Smooth muscle cell (in vitro differentiated cells): ENCODE measurements at regions not wholly inside any gene's neighbourhood (a gene's known extent, or its start where the extent isn't known, plus 50 kb on each side); places are given as distances from the start of the nearest gene placed in this dataset.

ENCODE experiments used
- DNase-seq: peaks from one replicate; lab custom pipeline; 2025; ENCODE audit not compliant: unreplicated experiment; lab: John Stamatoyannopoulos, UW
- H2AFZ ChIP-seq: fragments of 200-600 bp; sonication (generic); 2 replicates; pipeline ENCODE4 v1.6.0; 2016; ENCODE audit warnings: antibody characterized with exemption, low read depth, mild to moderate bottlenecking
- H3F3A ChIP-seq: fragments of 200-600 bp; sonication (generic); 2 replicates; pipeline ENCODE4 v1.6.0; 2017; ENCODE audit warnings: antibody characterized with exemption, low read depth
- H3K27ac ChIP-seq: fragments of 200-600 bp; sonication (generic); 2 replicates; pipeline ENCODE4 v1.5.1; 2016; ENCODE audit warnings: low read depth, mild to moderate bottlenecking
- H3K27me3 ChIP-seq: fragments of 200-600 bp; sonication (generic); 2 replicates; pipeline ENCODE4 v1.6.1; 2016; ENCODE audit warnings: low read depth, mild to moderate bottlenecking
- H3K36me3 ChIP-seq: fragments of 200-600 bp; sonication (generic); 2 replicates; pipeline ENCODE4 v1.5.1; 2016; ENCODE audit warnings: low read depth
- H3K4me1 ChIP-seq: fragments of 200-600 bp; sonication (generic); 2 replicates; pipeline ENCODE4 v1.5.1; 2016; ENCODE audit warnings: low read depth
- H3K4me2 ChIP-seq: fragments of 200-600 bp; sonication (generic); 2 replicates; pipeline ENCODE4 v1.6.0; 2016; ENCODE audit warnings: mild to moderate bottlenecking
- H3K4me3 ChIP-seq: fragments of 200-600 bp; sonication (generic); 2 replicates; pipeline ENCODE4 v1.5.1; 2016; ENCODE audit warnings: mild to moderate bottlenecking
- H3K79me2 ChIP-seq: fragments of 200-600 bp; sonication (generic); 2 replicates; pipeline ENCODE4 v1.6.0; 2016; ENCODE audit warnings: low read depth, mild to moderate bottlenecking
- H3K9ac ChIP-seq: fragments of 200-600 bp; sonication (generic); 2 replicates; pipeline ENCODE4 v1.6.0; 2016; ENCODE audit warnings: low read depth
- H3K9me3 ChIP-seq: fragments of 200-600 bp; sonication (generic); replicated peaks from 2 replicates; pipeline ENCODE4 v1.5.1; 2016; ENCODE audit warnings: low read depth
- H4K20me1 ChIP-seq: fragments of 200-600 bp; sonication (generic); 2 replicates; pipeline ENCODE4 v1.6.0; 2016; ENCODE audit warnings: low read depth
- WGBS: methylation state at CpG from one replicate; pipeline ENCODE4 v1.1.7; 2016; ENCODE audit warnings: low lambda C conversion rate; 5-methylcytosine and 5-hydroxymethylcytosine counted together
- TF ChIP-seq, protein P1 (sequence below): fragments of 200-600 bp; sonication (generic); IDR thresholded peaks from 2 replicates; pipeline ENCODE4 v1.5.1; 2017; ENCODE audit warnings: borderline replicate concordance, mild to moderate bottlenecking, antibody characterized with exemption; ENCODE audit not compliant: insufficient read depth, poor library complexity, severe bottlenecking

DNA sequence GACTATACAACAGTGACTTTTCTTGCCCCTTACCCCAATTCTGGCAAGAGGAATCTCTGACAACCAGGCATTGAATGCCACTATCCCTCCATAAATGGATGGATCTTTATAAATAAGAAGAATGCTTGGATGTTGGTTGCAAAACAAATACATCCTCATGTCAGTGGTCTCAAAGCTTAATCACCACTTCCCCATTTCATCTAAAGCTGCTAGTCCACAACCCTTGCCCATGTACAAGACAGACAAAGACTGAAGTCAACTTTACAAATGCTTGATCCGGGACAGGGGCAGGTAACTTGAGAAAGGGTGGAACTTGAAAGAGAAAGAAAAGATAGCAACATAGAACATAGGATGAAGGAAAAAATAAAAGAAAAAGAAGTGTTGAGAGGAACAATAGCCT is 540.5 kb upstream of the NOX3 start:
- no peak overlapping the region for H3K4me3 ChIP-seq
- 91% methylated on average over 1 of the region's 1 CpG for WGBS
- H3K9ac ChIP-seq: no peak overlapping the region
- H3K79me2 ChIP-seq: no peaks in the 10 kb centered on the region
- H3K9me3 ChIP-seq: no peaks in the 10 kb centered on the region
- H3K4me2 ChIP-seq: no peak overlapping the region
- H3K4me1 ChIP-seq: no peaks in the 10 kb centered on the region
- H2AFZ ChIP-seq: no peak overlapping the region
- no peaks in the 10 kb centered on the region for H3K36me3 ChIP-seq
- no peaks in the 10 kb centered on the region for H4K20me1 ChIP-seq
- no peaks in the 10 kb centered on the region for H3F3A ChIP-seq
- no peaks in the 10 kb centered on the region for H3K27me3 ChIP-seq
- no peak for DNase-seq
- TF ChIP-seq, protein P1, sequence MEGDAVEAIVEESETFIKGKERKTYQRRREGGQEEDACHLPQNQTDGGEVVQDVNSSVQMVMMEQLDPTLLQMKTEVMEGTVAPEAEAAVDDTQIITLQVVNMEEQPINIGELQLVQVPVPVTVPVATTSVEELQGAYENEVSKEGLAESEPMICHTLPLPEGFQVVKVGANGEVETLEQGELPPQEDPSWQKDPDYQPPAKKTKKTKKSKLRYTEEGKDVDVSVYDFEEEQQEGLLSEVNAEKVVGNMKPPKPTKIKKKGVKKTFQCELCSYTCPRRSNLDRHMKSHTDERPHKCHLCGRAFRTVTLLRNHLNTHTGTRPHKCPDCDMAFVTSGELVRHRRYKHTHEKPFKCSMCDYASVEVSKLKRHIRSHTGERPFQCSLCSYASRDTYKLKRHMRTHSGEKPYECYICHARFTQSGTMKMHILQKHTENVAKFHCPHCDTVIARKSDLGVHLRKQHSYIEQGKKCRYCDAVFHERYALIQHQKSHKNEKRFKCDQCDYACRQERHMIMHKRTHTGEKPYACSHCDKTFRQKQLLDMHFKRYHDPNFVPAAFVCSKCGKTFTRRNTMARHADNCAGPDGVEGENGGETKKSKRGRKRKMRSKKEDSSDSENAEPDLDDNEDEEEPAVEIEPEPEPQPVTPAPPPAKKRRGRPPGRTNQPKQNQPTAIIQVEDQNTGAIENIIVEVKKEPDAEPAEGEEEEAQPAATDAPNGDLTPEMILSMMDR: no peak
- H3K27ac ChIP-seq: no peak overlapping the region

DNA sequence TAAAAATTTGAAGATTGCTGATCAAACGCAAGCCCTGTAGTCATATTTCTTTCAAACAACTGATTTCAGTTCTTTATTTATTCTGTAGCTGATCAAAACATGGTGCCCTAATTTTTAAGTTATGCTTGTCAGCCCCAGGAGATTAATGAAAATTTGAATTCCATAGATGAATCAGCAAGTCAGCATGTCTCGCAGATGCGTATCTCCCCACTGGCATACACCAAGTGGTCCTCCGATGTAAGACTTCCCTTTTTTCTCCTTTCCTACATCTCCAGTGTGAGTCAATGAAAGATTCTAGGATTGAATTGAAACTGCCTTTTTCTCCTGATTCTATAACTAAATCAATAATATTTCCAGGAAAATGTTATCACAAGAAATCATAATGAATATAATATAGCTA is 539.6 kb upstream of the NOX3 start:
- Histone ChIP-seq H2AFZ (no peak overlapping the region), H3K27me3 (no peaks in the 10 kb centered on the region), H3K9ac (no peak overlapping the region), H3K9me3 (no peaks in the 10 kb centered on the region), H3K4me2 (no peak overlapping the region), H3K79me2 (no peaks in the 10 kb centered on the region), H3K4me1 (no peaks in the 10 kb centered on the region), H3K36me3 (no peaks in the 10 kb centered on the region), H3K4me3 (no peak overlapping the region), H3F3A (no peaks in the 10 kb centered on the region), H3K27ac (no peak overlapping the region), H4K20me1 (no peaks in the 10 kb centered on the region)
- no peak for DNase-seq
- 95% methylated on average over 4 of the region's 4 CpGs for WGBS
- TF ChIP-seq, protein P1: no peak

DNA sequence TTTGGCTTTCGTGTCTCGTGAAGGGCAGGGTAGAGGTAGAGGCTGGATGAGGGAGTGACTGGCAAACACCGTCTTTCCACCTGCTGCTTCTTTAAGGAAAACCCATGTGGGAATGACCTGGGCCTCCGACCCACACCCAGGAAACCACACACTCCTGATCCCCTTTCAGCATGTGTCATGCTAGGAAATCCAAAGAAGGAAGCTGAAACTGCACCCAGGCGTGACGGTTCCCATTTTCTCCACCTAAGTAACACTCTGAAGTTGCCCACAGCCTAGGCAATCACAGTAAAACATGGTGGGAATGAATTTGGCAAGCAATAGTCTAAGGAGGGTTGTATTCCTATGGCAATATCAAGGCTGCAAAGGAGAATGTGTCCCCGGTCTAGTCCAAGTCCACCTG is 538.4 kb upstream of the NOX3 start:
- Histone ChIP-seq H2AFZ (no peak overlapping the region), H4K20me1 (no peaks in the 10 kb centered on the region), H3K27me3 (no peaks in the 10 kb centered on the region), H3K79me2 (no peaks in the 10 kb centered on the region), H3K9me3 (no peaks in the 10 kb centered on the region), H3K4me2 (no peak overlapping the region), H3F3A (no peaks in the 10 kb centered on the region), H3K4me1 (no peaks in the 10 kb centered on the region), H3K4me3 (no peak overlapping the region), H3K9ac (no peak overlapping the region), H3K36me3 (no peaks in the 10 kb centered on the region), H3K27ac (no peak overlapping the region)
- DNase-seq: no peak
- WGBS: 94% methylated on average over 7 of the region's 7 CpGs
- TF ChIP-seq, protein P1: no peak

DNA sequence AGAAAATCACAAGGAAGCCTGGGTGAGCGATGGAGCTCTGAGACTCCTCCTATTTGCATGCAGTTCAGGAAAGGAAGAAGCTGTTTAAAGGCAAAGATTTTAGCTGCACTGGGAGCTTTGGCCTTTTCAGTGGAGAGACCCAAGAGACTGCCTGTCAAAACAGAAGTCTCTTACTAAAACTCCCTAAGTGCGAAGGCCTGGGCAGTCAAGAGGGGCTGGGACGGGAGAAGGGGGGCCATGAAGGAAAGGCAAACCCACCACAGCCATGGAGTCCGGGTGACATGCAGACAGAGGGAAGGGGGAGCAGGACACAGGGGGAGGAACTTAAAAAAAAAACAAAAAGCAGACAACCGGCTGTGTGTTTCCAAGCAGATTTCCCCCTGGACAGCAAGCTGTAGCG is 537.6 kb upstream of the NOX3 start:
- Histone ChIP-seq H3K27ac (no peak overlapping the region), H3K9me3 (no peaks in the 10 kb centered on the region), H3K4me2 (no peak overlapping the region), H3K27me3 (no peaks in the 10 kb centered on the region), H3F3A (no peaks in the 10 kb centered on the region), H3K79me2 (no peaks in the 10 kb centered on the region), H3K9ac (no peak overlapping the region), H3K36me3 (no peaks in the 10 kb centered on the region), H3K4me3 (no peak overlapping the region), H4K20me1 (no peaks in the 10 kb centered on the region), H2AFZ (no peak overlapping the region), H3K4me1 (no peaks in the 10 kb centered on the region)
- whole genome bisulfite sequencing: 84% methylated on average over 6 of the region's 6 CpGs
- no peak for DNase-seq
- TF ChIP-seq, protein P1: no peak
